ENCODE measurements at regions not wholly inside any gene's neighbourhood (a gene's known extent, or its start where the extent isn't known, plus 50 kb on each side); places are given as distances from the start of the nearest gene placed in this dataset.

GRCh38 chr1:166738873-166739272, 100.4 kb upstream of the POGK start:
- Histone ChIP-seq H3K9me3 (ENCODE audit: control insufficient read depth, low read depth, low read length) (no peaks in the 10 kb centered on the region), H3K9ac (ENCODE audit: extremely low read depth, insufficient read length, low read length) (no peak overlapping the region), H3K4ac (ENCODE audit: low read depth, low read length) (no peak overlapping the region), H3K14ac (ENCODE audit: insufficient read depth, low read length) (no peak overlapping the region), H3K23ac (ENCODE audit: insufficient read length, low read depth, low read length) (no peak overlapping the region), H4K8ac (replicated peaks; ENCODE audit: insufficient read length, low read depth, low read length) (no peak overlapping the region), H4K91ac (ENCODE audit: insufficient read length, low read depth, low read length) (no peak overlapping the region), H3K18ac (ENCODE audit: insufficient read length, low read depth, low read length) (no peak overlapping the region), H2BK15ac (ENCODE audit: low read depth, low read length) (no peak overlapping the region), H3K79me1 (ENCODE audit: insufficient read depth, low read depth, low read length, poor library complexity, severe bottlenecking) (no peaks in the 10 kb centered on the region), H3K4me1 (ENCODE audit: insufficient read depth, low read length) (no peaks in the 10 kb centered on the region), H2AFZ (ENCODE audit: low read length) (no peak overlapping the region), H3K27ac (ENCODE audit: insufficient read length, low read depth, low read length) (no peak overlapping the region), H3K23me2 (ENCODE audit: insufficient read length, low read depth, low read length, poor library complexity, severe bottlenecking) (no peaks in the 10 kb centered on the region), H3K27me3 (ENCODE audit: insufficient read depth, low read length) (no peaks in the 10 kb centered on the region), H2BK12ac (ENCODE audit: insufficient read length, low read depth, low read length) (no peak overlapping the region), H2BK5ac (ENCODE audit: insufficient read length, low read length) (no peak overlapping the region), H2BK120ac (ENCODE audit: low read depth, low read length, poor library complexity, severe bottlenecking) (no peak overlapping the region), H4K20me1 (ENCODE audit: control insufficient read depth, insufficient read depth, insufficient read length) (no peaks in the 10 kb centered on the region), H4K5ac (ENCODE audit: insufficient read length, low read depth, low read length) (no peak overlapping the region), H2BK20ac (ENCODE audit: low read depth, low read length, poor library complexity, severe bottlenecking) (no peak overlapping the region), H3T11ph (ENCODE audit: low read length) (no peak overlapping the region), H3K4me2 (ENCODE audit: insufficient read depth, insufficient read length, low read length) (no peak overlapping the region), H2AK5ac (ENCODE audit: insufficient read length, low read length) (no peak overlapping the region), H3K56ac (ENCODE audit: insufficient read length, low read depth, low read length) (no peak overlapping the region), H3K79me2 (ENCODE audit: insufficient read depth, low read length) (no peaks in the 10 kb centered on the region)
- Mint-ChIP-seq H3K4me1 (peaks cover 0 to 11% of the 10 kb centered on the region in 2 experiments; a peak in 3 of 4 replicates), H3K36me3 (ENCODE audit: insufficient read depth in 1 of 3, low read depth in 3 of 3) (no peaks in the 10 kb centered on the region; a peak in 2 of 7 replicates), H3K27ac (no peak overlapping the region), H3K9me3 (peaks cover 6 to 7% of the 10 kb centered on the region in 2 experiments; a peak in 4 of 5 replicates), H3K4me3 (no peak overlapping the region), H3K27me3 (ENCODE audit: low read depth) (peaks cover 2% of the 10 kb centered on the region; the same call in 1 of the 2 replicates)
- no CpG with 5 or more reads among the region's 2 CpGs for WGBS (ENCODE audit: extremely low coverage, insufficient read length, low lambda C conversion rate)
- no peak for TF ChIP-seq CTCF (conservative IDR thresholded peaks at IDR 0.05)
- DNase-seq: no peak

Measured in H9 (cell line).